Islet of Langerhans (tissue), 1 donor: ENCODE measurements at regions not wholly inside any gene's neighbourhood (a gene's known extent, or its start where the extent isn't known, plus 50 kb on each side); places are given as distances from the start of the nearest gene placed in this dataset.
A peak's percentile ranks its signal among the peaks of the same experiment; 100 is the strongest.

Experiments used
- FAIRE-seq: peaks from one replicate; lab custom pipeline; 2011; peaks lifted over from hg19 to GRCh38; lab: Jason Lieb, UNC

GRCh38 chr6:147821295-147821897, 312.9 kb downstream of the SAMD5 start:
- no peak for FAIRE-seq

DNA sequence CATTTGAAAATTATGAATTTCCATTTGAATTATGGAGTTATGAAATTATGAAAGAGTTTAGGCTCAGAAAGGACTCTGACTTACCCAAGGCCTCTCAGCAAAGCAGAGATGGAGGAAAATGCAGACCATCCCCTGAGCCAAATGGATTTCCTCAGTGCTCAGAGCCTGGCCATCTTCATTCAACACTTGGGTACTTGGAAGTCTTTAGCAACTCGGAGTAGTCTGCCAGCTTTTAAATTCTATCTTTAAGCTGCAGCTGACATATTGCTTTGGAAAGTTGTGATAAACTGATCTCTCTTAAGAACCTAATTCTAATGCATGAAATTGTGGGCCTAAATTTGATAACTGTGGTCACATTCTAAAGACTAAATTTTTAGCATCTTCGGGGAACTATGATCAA, 315.4 kb downstream of the SAMD5 start:
- FAIRE-seq: no peak

GRCh38 chr6:147825848-147826247, 317.4 kb downstream of the SAMD5 start:
- FAIRE-seq: peak; percentile 9

- FAIRE-seq: no peak
Measured at GRCh38 chr6:147826698-147827097, 318.2 kb downstream of the SAMD5 start.

DNA sequence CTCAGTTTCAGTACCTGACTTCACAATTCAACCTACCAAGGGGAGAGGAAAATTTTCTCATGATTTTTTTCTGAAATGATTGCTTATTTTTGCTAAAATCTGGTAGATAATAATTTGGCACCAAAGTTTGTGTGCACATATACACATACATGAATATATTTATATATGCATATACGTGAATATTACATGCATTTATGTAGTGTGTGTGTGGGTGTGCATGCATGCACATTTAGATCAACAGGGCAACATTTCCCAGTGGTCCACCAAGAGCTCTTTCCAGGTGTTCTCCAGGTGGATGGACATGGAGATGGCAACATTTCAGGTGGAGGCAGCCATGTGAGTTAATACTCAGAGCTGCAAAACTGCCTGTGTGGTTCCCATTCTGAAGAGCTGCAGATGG, 320.9 kb downstream of the SAMD5 start:
- FAIRE-seq: no peak

- no peak for FAIRE-seq
Measured at GRCh38 chr6:147829835-147830234, 321.3 kb downstream of the SAMD5 start.

GRCh38 chr6:147831356-147831755, 322.9 kb downstream of the SAMD5 start:
- FAIRE-seq: no peak

GRCh38 chr6:147833607-147834006, 325.1 kb downstream of the SAMD5 start:
- FAIRE-seq: no peak

GRCh38 chr6:147834084-147834776, 325.7 kb downstream of the SAMD5 start:
- no peak for FAIRE-seq

DNA sequence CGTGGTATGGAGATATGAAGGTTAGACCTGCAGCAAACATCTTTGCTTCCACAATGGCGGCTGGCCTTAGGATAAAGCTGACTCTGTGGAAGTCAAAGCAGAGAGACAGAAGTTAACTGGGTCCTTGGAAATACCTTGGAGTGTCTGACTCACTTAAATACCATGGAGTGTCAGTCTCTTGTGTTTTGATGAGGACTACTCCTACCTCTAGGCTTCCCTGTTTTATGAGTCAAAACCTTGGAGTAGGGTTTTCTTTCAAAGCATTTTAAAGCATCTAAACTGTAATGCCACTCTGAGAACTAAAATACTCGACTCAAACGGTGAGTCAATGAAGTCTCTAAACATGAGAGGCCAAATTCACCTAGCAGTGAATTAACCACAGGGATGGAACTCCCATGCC, 329.1 kb downstream of the SAMD5 start:
- no peak for FAIRE-seq

- FAIRE-seq: no peak
Measured at GRCh38 chr6:147839708-147840610, 331.5 kb downstream of the SAMD5 start.

GRCh38 chr6:147841547-147842148, 333.2 kb downstream of the SAMD5 start:
- FAIRE-seq: peak; percentile 21

DNA sequence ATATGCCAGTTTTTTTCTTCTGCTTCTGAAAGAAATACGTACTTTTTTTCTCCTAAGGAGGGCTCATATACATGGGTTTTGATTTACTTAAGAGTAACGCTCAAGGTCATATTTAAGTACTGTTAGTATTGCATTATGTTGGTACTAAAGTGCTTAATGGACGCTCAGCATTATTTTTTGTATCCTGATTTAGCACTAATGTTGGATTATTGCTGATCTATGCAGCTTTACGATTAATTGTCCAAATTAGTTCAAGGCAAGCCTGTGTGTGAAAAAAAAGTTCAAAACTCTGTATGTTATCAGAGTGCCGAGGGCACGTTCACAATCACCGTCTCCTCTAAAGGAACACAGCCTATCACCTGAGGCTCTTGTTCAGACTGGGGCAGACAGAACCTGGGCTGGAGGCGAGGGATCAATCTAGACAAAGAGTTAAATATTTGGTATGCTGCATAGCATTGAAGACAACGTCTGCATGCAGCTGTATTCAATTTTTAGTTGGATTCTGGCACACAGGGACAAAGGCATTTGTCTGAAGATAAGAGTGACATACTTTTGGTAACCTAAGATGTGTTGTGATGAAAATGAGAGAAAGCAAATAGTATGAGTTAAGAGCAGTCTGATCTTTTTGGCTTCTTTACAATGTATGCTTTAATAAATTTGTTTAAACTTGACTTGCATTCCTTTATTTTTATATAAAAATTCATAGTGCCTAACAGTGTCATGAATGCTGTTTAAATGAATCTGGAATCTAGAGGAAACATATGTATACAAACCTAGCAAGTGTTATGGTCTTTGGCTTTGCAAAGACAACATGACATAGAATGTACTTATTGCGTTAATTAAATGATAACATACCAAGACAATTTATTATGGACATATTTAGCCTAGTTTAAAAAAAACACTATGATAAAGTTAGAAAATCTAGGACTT, 341.2 kb downstream of the SAMD5 start:
- FAIRE-seq: no peak

- no peak for FAIRE-seq
Measured at GRCh38 chr6:147852772-147853171, 344.3 kb downstream of the SAMD5 start.

- no peak for FAIRE-seq
Measured at GRCh38 chr6:147853574-147853973, 345.1 kb downstream of the SAMD5 start.

DNA sequence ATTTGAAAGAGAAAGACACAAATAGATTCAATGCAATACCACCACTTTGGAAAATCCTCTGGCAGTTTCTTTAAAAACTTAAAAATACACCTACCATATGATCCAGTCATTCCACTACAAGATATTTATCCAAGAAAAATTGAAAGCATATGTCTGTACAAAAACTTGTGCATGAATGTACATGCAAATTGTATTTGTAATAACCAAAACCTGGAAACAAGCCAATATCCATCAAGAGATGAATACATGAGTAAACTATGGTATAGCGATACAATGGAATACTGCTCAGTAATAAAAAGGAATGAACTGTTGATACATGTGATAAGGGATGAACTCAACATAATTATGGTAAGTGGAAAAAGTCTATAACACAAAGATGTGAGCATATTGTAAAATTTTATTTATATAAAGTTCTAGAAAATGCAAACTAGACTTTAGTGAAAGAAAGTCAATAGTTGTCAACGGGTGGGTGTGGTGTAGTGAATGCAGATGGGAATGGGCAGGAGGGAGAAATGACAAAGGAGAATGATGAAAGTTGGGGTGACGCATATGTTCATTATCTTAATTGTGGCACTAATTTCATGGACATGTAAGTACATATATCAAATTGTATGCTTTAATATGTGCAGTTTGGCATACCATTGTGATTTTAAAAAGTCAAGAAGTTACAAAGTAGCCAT, 347.5 kb downstream of the SAMD5 start:
- no peak for FAIRE-seq

GRCh38 chr6:147856687-147857086, 348.2 kb downstream of the SAMD5 start:
- FAIRE-seq: no peak

DNA sequence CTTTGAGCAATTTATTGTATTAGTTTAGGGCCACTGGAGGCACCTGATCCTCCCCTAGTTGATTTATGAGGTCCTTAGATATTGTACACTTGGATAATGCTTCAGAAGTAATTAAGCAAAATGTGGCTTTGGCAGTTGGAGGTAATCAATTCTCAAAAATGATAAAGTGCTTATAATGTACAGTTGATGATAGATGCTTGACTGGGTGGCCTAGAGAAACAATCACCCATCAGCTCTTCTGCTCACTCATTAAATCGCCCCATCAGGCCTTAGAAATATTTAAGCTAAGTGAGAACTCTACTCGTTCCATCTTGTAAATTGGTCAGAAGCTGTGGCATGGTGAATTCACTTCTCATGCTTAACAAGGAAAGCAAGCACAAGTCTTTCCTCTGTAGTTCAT, 349.9 kb downstream of the SAMD5 start:
- FAIRE-seq: no peak

- FAIRE-seq: no peak
Measured at GRCh38 chr6:147859071-147859470, 350.6 kb downstream of the SAMD5 start.

DNA sequence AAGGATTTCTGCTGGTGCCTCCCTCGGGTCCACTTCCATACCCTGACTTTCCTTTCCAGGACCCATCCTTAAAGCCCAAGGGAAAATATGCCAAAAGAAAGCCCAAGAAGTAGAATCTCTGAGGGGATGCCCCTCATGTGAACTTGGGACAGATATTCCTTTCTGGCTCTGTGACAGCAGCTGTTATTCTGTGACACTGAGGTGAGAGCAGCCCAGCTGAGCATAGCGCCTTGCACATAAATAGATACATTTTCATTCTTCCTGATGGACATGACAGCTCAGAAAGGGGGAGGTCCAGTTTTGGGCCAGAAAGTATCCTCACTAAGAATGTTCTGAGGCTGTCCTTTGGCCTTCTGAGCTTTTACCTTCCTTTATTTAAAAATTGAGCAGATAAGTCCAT, 353.2 kb downstream of the SAMD5 start:
- FAIRE-seq: no peak
